H1 (cell line): ENCODE measurements at regions not wholly inside any gene's neighbourhood (a gene's known extent, or its start where the extent isn't known, plus 50 kb on each side); places are given as distances from the start of the nearest gene placed in this dataset.

ENCODE experiments used
- CTCF ChIA-PET: fragments of 300-600 bp; sonication (Branson Sonifier 250); formaldehyde crosslinking; loops from one replicate; lab custom pipeline; 2021; ENCODE audit not compliant: partially characterized antibody; lab: Charles Lee
- POLR2A ChIA-PET: fragments of 300-600 bp; sonication (Branson Sonifier 250); formaldehyde crosslinking; loops from one replicate; lab custom pipeline; 2021; ENCODE audit warnings: inconsistent platforms; ENCODE audit not compliant: partially characterized antibody; lab: Charles Lee
- DNase-seq, 2 experiments: peaks; one replicate each; pipeline versions ENCODE4 v3.0.0 to v3.0.0-alpha.2; 2010 to 2022; ENCODE audit warnings: low spot score in 2 of 2, low read depth in 1 of 2, mixed read lengths in 1 of 2
- FAIRE-seq: peaks from 2 replicates; lab custom pipeline; 2011; peaks lifted over from hg19 to GRCh38; lab: Jason Lieb, UNC
- H2AFZ ChIP-seq: 2 replicates; pipeline ENCODE4 v1.8.1; 2012; ENCODE audit warnings: low read length, inconsistent platforms
- H2AK5ac ChIP-seq: 2 replicates; pipeline ENCODE4 v1.6.1; 2013; ENCODE audit warnings: low read depth, low read length
- H2BK120ac ChIP-seq: replicated peaks from 2 replicates; pipeline ENCODE3; 2013; ENCODE audit warnings: low read depth, low read length, inconsistent platforms
- H2BK12ac ChIP-seq: 2 replicates; pipeline ENCODE4 v1.6.1; 2013; ENCODE audit warnings: low read depth, low read length
- H2BK15ac ChIP-seq: 2 replicates; pipeline ENCODE4 v1.6.1; 2013; ENCODE audit warnings: low read length
- H2BK20ac ChIP-seq: 2 replicates; pipeline ENCODE4 v1.6.1; 2013; ENCODE audit warnings: low read length
- H2BK5ac ChIP-seq: 2 replicates; pipeline ENCODE4 v1.6.1; 2013; ENCODE audit warnings: low read depth, low read length
- H3K14ac ChIP-seq: 2 replicates; pipeline ENCODE4 v1.6.1; 2013; ENCODE audit warnings: inconsistent platforms; ENCODE audit not compliant: insufficient read length
- H3K18ac ChIP-seq: 2 replicates; pipeline ENCODE4 v1.6.1; 2013; ENCODE audit warnings: low read length; ENCODE audit errors: extremely low read depth
- H3K23ac ChIP-seq: 2 replicates; pipeline ENCODE4 v1.6.1; 2013; ENCODE audit warnings: inconsistent platforms; ENCODE audit not compliant: insufficient read length
- H3K23me2 ChIP-seq: 2 replicates; pipeline ENCODE4 v1.6.1; 2013; ENCODE audit warnings: low read depth, low read length
- H3K27ac ChIP-seq: 2 replicates; pipeline ENCODE4 v1.6.1; 2011; ENCODE audit warnings: low read depth, low read length, inconsistent platforms
- H3K27me3 ChIP-seq, 4 experiments: replicated peaks in 1 of 4; 1 replicate in 1 of 4; 2 replicates in 3 of 4; pipeline versions ENCODE4 v1.6.1 to v1.8.1; 2011 to 2013; ENCODE audit warnings: low read length in 3 of 4, mild to moderate bottlenecking in 3 of 4, inconsistent platforms in 2 of 4, mixed read lengths in 2 of 4, moderate library complexity in 1 of 4; ENCODE audit not compliant: control insufficient read depth in 3 of 4, insufficient read depth in 3 of 4; ENCODE audit errors: extremely low read depth in 1 of 4
- H3K36me3 ChIP-seq, 4 experiments: 2 replicates each; pipeline versions ENCODE4 v1.6.1 to v1.8.1; 2011 to 2013; ENCODE audit warnings: mild to moderate bottlenecking in 4 of 4, low read length in 3 of 4, moderate library complexity in 2 of 4, control low read depth in 1 of 4, inconsistent platforms in 1 of 4; ENCODE audit not compliant: insufficient read depth in 4 of 4, control insufficient read depth in 2 of 4
- H3K4ac ChIP-seq: replicated peaks from 2 replicates; pipeline ENCODE3; 2013; ENCODE audit warnings: low read length, low read depth, mixed read lengths, inconsistent platforms; ENCODE audit not compliant: insufficient read length
- H3K4me1 ChIP-seq, 4 experiments: replicated peaks in 1 of 4; 1 replicate in 1 of 4; 2 replicates in 3 of 4; pipeline versions ENCODE4 v1.6.1 to v1.8.1; 2011 to 2013; ENCODE audit warnings: low read length in 3 of 4, inconsistent platforms in 2 of 4, mixed read lengths in 1 of 4; ENCODE audit not compliant: insufficient read depth in 4 of 4, control insufficient read depth in 3 of 4
- H3K4me2 ChIP-seq, 2 experiments: 2 replicates each; pipeline versions ENCODE4 v1.6.1 to v1.8.1; 2011 to 2013; ENCODE audit warnings: low read depth in 2 of 2, low read length in 2 of 2, control low read depth in 1 of 2, inconsistent platforms in 1 of 2, mild to moderate bottlenecking in 1 of 2; ENCODE audit not compliant: insufficient read depth in 1 of 2
- H3K4me3 ChIP-seq, 4 experiments: fragments of 200-600, 300-600 bp in 1 of 4; sonication (generic), shearing (Covaris generic), sonication (Bioruptor Twin) in 1 of 4; 2 replicates each; pipeline versions ENCODE4 v1.5.1 to v1.8.1; 2011 to 2016; ENCODE audit warnings: low read length in 4 of 4, low read depth in 3 of 4, control low read depth in 2 of 4, inconsistent platforms in 2 of 4, mild to moderate bottlenecking in 2 of 4, mixed read lengths in 1 of 4, moderate library complexity in 1 of 4; ENCODE audit not compliant: insufficient read depth in 2 of 4; ENCODE audit errors: extremely low read depth in 1 of 4
- H3K56ac ChIP-seq: replicated peaks from 2 replicates; pipeline ENCODE3; 2013; ENCODE audit warnings: low read depth, mild to moderate bottlenecking, mixed read lengths, low read length, inconsistent platforms; ENCODE audit not compliant: insufficient read length
- H3K79me1 ChIP-seq: 2 replicates; pipeline ENCODE4 v1.6.1; 2013; ENCODE audit warnings: low read depth, low read length, control low read depth
- H3K79me2 ChIP-seq, 2 experiments: 2 replicates each; pipeline versions ENCODE4 v1.6.1 to v1.8.1; 2012 to 2013; ENCODE audit warnings: low read length in 2 of 2, mild to moderate bottlenecking in 2 of 2, inconsistent platforms in 1 of 2; ENCODE audit not compliant: insufficient read depth in 2 of 2, control insufficient read depth in 1 of 2
- H3K9ac ChIP-seq, 4 experiments: replicated peaks in 1 of 4; 1 replicate in 1 of 4; 2 replicates in 3 of 4; pipeline versions ENCODE4 v1.6.1 to v1.8.1; 2011 to 2013; ENCODE audit warnings: low read depth in 3 of 4, low read length in 3 of 4, control low read depth in 2 of 4, mild to moderate bottlenecking in 2 of 4, moderate library complexity in 2 of 4, inconsistent platforms in 1 of 4; ENCODE audit errors: extremely low read depth in 1 of 4
- H3K9me3 ChIP-seq, 2 experiments: 2 replicates each; pipeline versions ENCODE4 v1.6.1 to v1.8.1; 2012 to 2013; ENCODE audit warnings: mild to moderate bottlenecking in 2 of 2, moderate library complexity in 2 of 2, control low read depth in 1 of 2, inconsistent platforms in 1 of 2, low read depth in 1 of 2, low read length in 1 of 2, mixed read lengths in 1 of 2; ENCODE audit not compliant: insufficient read depth in 2 of 2
- H4K20me1 ChIP-seq, 2 experiments: replicated peaks in 1 of 2; 2 replicates each; pipeline versions ENCODE3 to v1.8.1; 2011 to 2013; ENCODE audit warnings: inconsistent platforms in 2 of 2, low read length in 2 of 2, mild to moderate bottlenecking in 1 of 2; ENCODE audit not compliant: insufficient read depth in 2 of 2, control insufficient read depth in 1 of 2
- H4K5ac ChIP-seq: 2 replicates; pipeline ENCODE4 v1.6.1; 2013; ENCODE audit warnings: low read length, low read depth, mixed read lengths, inconsistent platforms; ENCODE audit not compliant: insufficient read length
- H4K8ac ChIP-seq: 2 replicates; pipeline ENCODE4 v1.8.0; 2013; ENCODE audit warnings: mild to moderate bottlenecking, moderate library complexity, low read length, inconsistent platforms; ENCODE audit not compliant: insufficient read depth; ENCODE audit errors: extremely low read depth
- H4K91ac ChIP-seq: replicated peaks from 2 replicates; pipeline ENCODE3; 2013; ENCODE audit warnings: low read length, mixed read lengths, inconsistent platforms; ENCODE audit not compliant: insufficient read length
- CREB1 ChIP-seq: IDR thresholded peaks from 2 replicates; pipeline ENCODE4 v1.6.1; 2012; ENCODE audit warnings: inconsistent platforms
- CTBP2 ChIP-seq: IDR thresholded peaks from 2 replicates; pipeline ENCODE4 v1.7.0; 2011; ENCODE audit warnings: borderline replicate concordance, mild to moderate bottlenecking, moderate library complexity, mixed read lengths, low read length; ENCODE audit not compliant: insufficient read depth, insufficient read length
- FOSL1 ChIP-seq: IDR thresholded peaks from 2 replicates; pipeline ENCODE4 v1.6.1; 2011; ENCODE audit warnings: mild to moderate bottlenecking, low read depth, low read length, moderate library complexity; ENCODE audit not compliant: insufficient read depth
- JUND ChIP-seq: IDR thresholded peaks from 2 replicates; pipeline ENCODE4 v1.6.1; 2011; ENCODE audit warnings: mild to moderate bottlenecking, improper control_type of control experiment, low read length
- KDM1A ChIP-seq: fragments of 200-600, 300-600 bp; sonication (generic); IDR thresholded peaks from 2 replicates; pipeline ENCODE4 v1.7.1; 2016; ENCODE audit warnings: mild to moderate bottlenecking, low read length, borderline replicate concordance
- KDM4A ChIP-seq: IDR thresholded peaks from one replicate; pipeline ENCODE4 v1.7.1; 2012; ENCODE audit warnings: low read depth, mild to moderate bottlenecking, moderate library complexity, low read length, inconsistent platforms; ENCODE audit not compliant: severe bottlenecking
- MAFK ChIP-seq: IDR thresholded peaks from 2 replicates; pipeline ENCODE4 v1.6.1; 2012; ENCODE audit warnings: low read depth, mild to moderate bottlenecking, improper control_type of control experiment, low read length
- RAD21 ChIP-seq, 2 experiments: IDR thresholded peaks in 1 of 2; conservative IDR thresholded peaks in 1 of 2; 2 replicates each; pipeline ENCODE4 v1.6.1; 2011; ENCODE audit warnings: low read depth in 2 of 2, low read length in 2 of 2, improper control_type of control experiment in 1 of 2, inconsistent platforms in 1 of 2, mild to moderate bottlenecking in 1 of 2, moderate library complexity in 1 of 2
- RBBP5 ChIP-seq: IDR thresholded peaks from 2 replicates; pipeline ENCODE4 v1.7.1; 2012; ENCODE audit warnings: low read depth, mild to moderate bottlenecking, inconsistent platforms, low read length, moderate library complexity, borderline replicate concordance
- WGBS, 2 experiments: shearing (Covaris generic) in 1 of 2; methylation state at CpG; one replicate each; pipeline versions ENCODE4 v1.1.6 to v1.1.7; 2013 to 2015; ENCODE audit warnings: low lambda C conversion rate in 2 of 2, mixed read lengths in 2 of 2, inconsistent platforms in 1 of 2, low coverage in 1 of 2, missing lambda C conversion rate in 1 of 2; ENCODE audit not compliant: insufficient replicate concordance in 2 of 2, insufficient coverage in 1 of 2, insufficient read length in 1 of 2; ENCODE audit errors: extremely low coverage in 1 of 2, missing lambda C conversion rate in 1 of 2; 5-methylcytosine and 5-hydroxymethylcytosine counted together
- TF ChIP-seq, protein P1 (sequence below): IDR thresholded peaks from 2 replicates; pipeline ENCODE4 v1.6.1; 2012; ENCODE audit warnings: low read length, inconsistent platforms

DNA sequence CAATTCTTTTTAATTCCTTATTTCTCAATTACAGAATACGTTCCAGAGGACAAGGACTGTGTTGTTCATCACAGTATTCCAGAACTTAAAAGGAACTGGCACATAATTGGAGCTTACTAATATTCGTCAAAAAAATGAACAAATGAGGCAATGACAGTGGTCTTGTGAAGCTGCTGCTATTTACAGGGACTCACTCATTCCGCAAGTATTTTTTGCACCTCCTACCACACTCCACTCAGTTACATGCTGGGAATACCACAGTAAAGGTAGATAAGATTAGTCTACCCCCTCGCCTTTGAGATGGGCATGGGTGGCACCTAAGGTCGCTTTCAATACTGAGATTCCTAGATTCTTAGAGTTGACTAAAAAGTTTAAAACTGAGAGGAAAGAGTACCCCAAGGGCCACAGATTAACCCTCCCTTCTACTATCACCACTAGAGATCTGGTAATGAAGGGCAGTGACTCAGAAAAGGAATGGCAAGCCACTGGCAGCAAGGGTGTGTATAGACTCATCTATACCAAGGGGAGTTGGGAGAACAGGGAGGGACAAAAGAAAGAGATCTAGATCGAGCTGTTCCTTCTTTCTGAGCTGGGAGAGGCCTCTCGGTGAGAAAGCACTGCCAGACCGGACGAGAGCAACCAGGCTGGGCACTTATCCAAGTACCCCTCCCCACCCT lies 85.0 kb downstream of the RPL27A start:
- H2BK5ac ChIP-seq: no peak overlapping the region
- H3K9ac ChIP-seq: no peak overlapping the region
- H2BK20ac ChIP-seq: no peak overlapping the region
- no peaks in the 10 kb centered on the region for H4K20me1 ChIP-seq
- H2BK12ac ChIP-seq: no peak overlapping the region
- no peak overlapping the region for H3K23ac ChIP-seq
- H3K14ac ChIP-seq: no peak overlapping the region
- H3K27me3 ChIP-seq: no peaks in the 10 kb centered on the region
- H3K4ac ChIP-seq: no peak overlapping the region
- H2AFZ ChIP-seq: no peak overlapping the region
- H3K27ac ChIP-seq: no peak overlapping the region
- no peaks in the 10 kb centered on the region for H3K23me2 ChIP-seq
- no peak for FAIRE-seq
- no peak overlapping the region for H4K91ac ChIP-seq
- H3K9me3 ChIP-seq: no peaks in the 10 kb centered on the region
- 87% methylated on average over 9 of the region's 9 CpGs; no CpG with 5 or more reads in 1 of the 2 experiments for WGBS, 2 experiments
- H3K36me3 ChIP-seq: no peaks in the 10 kb centered on the region
- H2BK15ac ChIP-seq: no peak overlapping the region
- no peak overlapping the region for H2BK120ac ChIP-seq
- H3K4me1 ChIP-seq: peaks cover 2 to 12% (median 6%) of the 10 kb centered on the region in 4 experiments; a peak in 6 of 7 replicates
- H3K79me2 ChIP-seq: no peaks in the 10 kb centered on the region
- H4K5ac ChIP-seq: no peak overlapping the region
- no peak overlapping the region for H3K4me3 ChIP-seq
- no peaks in the 10 kb centered on the region; the same call in 1 of the 2 replicates for H3K79me1 ChIP-seq
- H3K4me2 ChIP-seq: no peak overlapping the region
- H3K18ac ChIP-seq: no peak overlapping the region
- CTCF ChIA-PET: interaction anchor here (0.6 to 4.5 kb wide), 13 partner anchors 9 to 332 kb away, joined by 3 to 23 read pairs (median 4); no protein-coding TSS in a partner anchor
- DNase-seq: no peak
- POLR2A ChIA-PET: interaction anchor here (0.9 to 1.9 kb wide), 2 partner anchors 75 to 85 kb away, joined by 3 to 4 read pairs; partner anchors contain the start of genes RPL27A and TRIM66
- H4K8ac ChIP-seq: no peak overlapping the region
- no peak overlapping the region for H2AK5ac ChIP-seq
- no peak overlapping the region for H3K56ac ChIP-seq
- TF ChIP-seq MAFK (no peak), KDM1A (no peak), JUND (no peak), RAD21 (IDR thresholded peaks at IDR 0.05 in 1 of 2, conservative IDR thresholded peaks at IDR 0.05 in 1 of 2; ENCODE audit: low read depth in 2 of 2, low read length in 2 of 2) (no peak), RBBP5 (no peak), CTBP2 (no peak), CREB1 (no peak), KDM4A (no peak), FOSL1 (no peak)
- TF ChIP-seq, protein P1, sequence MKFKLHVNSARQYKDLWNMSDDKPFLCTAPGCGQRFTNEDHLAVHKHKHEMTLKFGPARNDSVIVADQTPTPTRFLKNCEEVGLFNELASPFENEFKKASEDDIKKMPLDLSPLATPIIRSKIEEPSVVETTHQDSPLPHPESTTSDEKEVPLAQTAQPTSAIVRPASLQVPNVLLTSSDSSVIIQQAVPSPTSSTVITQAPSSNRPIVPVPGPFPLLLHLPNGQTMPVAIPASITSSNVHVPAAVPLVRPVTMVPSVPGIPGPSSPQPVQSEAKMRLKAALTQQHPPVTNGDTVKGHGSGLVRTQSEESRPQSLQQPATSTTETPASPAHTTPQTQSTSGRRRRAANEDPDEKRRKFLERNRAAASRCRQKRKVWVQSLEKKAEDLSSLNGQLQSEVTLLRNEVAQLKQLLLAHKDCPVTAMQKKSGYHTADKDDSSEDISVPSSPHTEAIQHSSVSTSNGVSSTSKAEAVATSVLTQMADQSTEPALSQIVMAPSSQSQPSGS: no peak
